Liver (tissue), 3 donors: ENCODE measurements at regions not wholly inside any gene's neighbourhood (a gene's known extent, or its start where the extent isn't known, plus 50 kb on each side); places are given as distances from the start of the nearest gene placed in this dataset.

ENCODE experiments used
- CTCF ChIP-seq: fragments of 150-350 bp; IDR thresholded peaks from 2 replicates; pipeline ENCODE4 v1.5.1; 2017; ENCODE audit warnings: improper control_type of control experiment, low read depth, low read length; ENCODE audit not compliant: missing input control
- EGR1 ChIP-seq, 2 donors: IDR thresholded peaks; 2 replicates each; pipeline ENCODE4 v1.6.1; 2016 to 2018; ENCODE audit warnings: antibody characterized with exemption in 2 of 2, low read depth in 2 of 2
- FOXA1 ChIP-seq: IDR thresholded peaks from 2 replicates; pipeline ENCODE4 v1.6.1; 2016; ENCODE audit warnings: antibody characterized with exemption
- GABPA ChIP-seq, 2 donors: IDR thresholded peaks in 1 of 2; conservative IDR thresholded peaks in 1 of 2; 2 replicates each; pipeline ENCODE4 v1.6.1; 2016; ENCODE audit warnings: antibody characterized with exemption in 2 of 2, mild to moderate bottlenecking in 1 of 2, moderate library complexity in 1 of 2
- JUND ChIP-seq, 2 donors: IDR thresholded peaks; 2 replicates each; pipeline ENCODE4 v1.6.1; 2016; ENCODE audit warnings: antibody characterized with exemption in 2 of 2
- MAX ChIP-seq: IDR thresholded peaks from 2 replicates; pipeline ENCODE4 v1.6.1; 2016; ENCODE audit warnings: antibody characterized with exemption
- REST ChIP-seq: IDR thresholded peaks from 2 replicates; pipeline ENCODE4 v1.6.1; 2016; ENCODE audit warnings: antibody characterized with exemption, mild to moderate bottlenecking
- SP1 ChIP-seq: IDR thresholded peaks from 2 replicates; pipeline ENCODE4 v1.6.1; 2018; ENCODE audit warnings: antibody characterized with exemption, mild to moderate bottlenecking
- YY1 ChIP-seq: IDR thresholded peaks from 2 replicates; pipeline ENCODE4 v1.6.1; 2016; ENCODE audit warnings: antibody characterized with exemption, mild to moderate bottlenecking
- ZBTB33 ChIP-seq: IDR thresholded peaks from 2 replicates; pipeline ENCODE4 v1.6.1; 2016; ENCODE audit warnings: antibody characterized with exemption
- donor health status: healthy.
- donor health status: healthy.

GRCh38 chr3:180290300-180290699 is 253.6 kb upstream of the PEX5L start:
- TF ChIP-seq CTCF: no peak
- no peak for TF ChIP-seq MAX
- no peak for TF ChIP-seq JUND (IDR thresholded peaks at IDR 0.05)
- no peak for TF ChIP-seq REST
- TF ChIP-seq SP1: no peak
- no peak for TF ChIP-seq FOXA1
- TF ChIP-seq EGR1 (IDR thresholded peaks at IDR 0.05; ENCODE audit: low read depth in 2 of 2): no peak
- TF ChIP-seq GABPA (IDR thresholded peaks at IDR 0.05 in 1 of 2, conservative IDR thresholded peaks at IDR 0.05 in 1 of 2): no peak
- no peak for TF ChIP-seq YY1
- no peak for TF ChIP-seq ZBTB33
